Panc1 (cell line): ENCODE measurements at regions not wholly inside any gene's neighbourhood (a gene's known extent, or its start where the extent isn't known, plus 50 kb on each side); places are given as distances from the start of the nearest gene placed in this dataset.

Experiments
- ATAC-seq: fragments of 200-7000 bp; cut with Tn5 transposase; 2 replicates; pipeline ENCODE4 v1.9.1; 2020; ENCODE audit warnings: mild to moderate bottlenecking, moderate library complexity
- BruUV-seq: library from RNA; stranded (reverse); fragments of 400-500 nt; replicated peaks from 2 replicates; lab custom pipeline; 2021; lab: Mats Ljungman, UMichigan
- CTCF ChIA-PET: fragments of 300-600 bp; sonication (Branson Sonifier 250); formaldehyde crosslinking; loops from one replicate; lab custom pipeline; 2022; ENCODE audit warnings: antibody characterized with exemption; lab: Charles Lee
- POLR2A ChIA-PET: fragments of 300-600 bp; sonication (Branson Sonifier 250); formaldehyde crosslinking; loops from one replicate; lab custom pipeline; 2022; ENCODE audit warnings: antibody characterized with exemption; lab: Charles Lee
- DNase-seq: peaks from one replicate; pipeline ENCODE4 v3.0.0-alpha.2; 2010; ENCODE audit warnings: low read depth, low spot score
- H3K27ac ChIP-seq: 2 replicates; pipeline ENCODE4 v1.5.1; 2011; ENCODE audit warnings: mild to moderate bottlenecking, low read length, inconsistent platforms
- H3K27me3 ChIP-seq: fragments of 200-500 bp; sonication (Bioruptor generic); 2 replicates; pipeline ENCODE4 v1.6.0; 2014; ENCODE audit warnings: low read length, inconsistent platforms; ENCODE audit not compliant: control insufficient read depth, insufficient read depth
- H3K36me3 ChIP-seq: fragments of 200-500 bp; sonication (Bioruptor generic); 2 replicates; pipeline ENCODE4 v1.5.1; 2014; ENCODE audit warnings: inconsistent platforms, mild to moderate bottlenecking, low read length, moderate library complexity; ENCODE audit not compliant: control insufficient read depth, insufficient read depth
- H3K4me1 ChIP-seq: 2 replicates; pipeline ENCODE4 v1.5.1; 2011; ENCODE audit warnings: inconsistent platforms, mild to moderate bottlenecking, low read length, moderate library complexity; ENCODE audit not compliant: control insufficient read depth, insufficient read depth
- H3K4me3 ChIP-seq, 2 experiments: 2 replicates each; pipeline ENCODE4 v1.5.1; 2011 to 2012; ENCODE audit warnings: low read depth in 2 of 2, low read length in 2 of 2, mild to moderate bottlenecking in 2 of 2, inconsistent platforms in 1 of 2, moderate library complexity in 1 of 2
- H3K9me3 ChIP-seq: fragments of 200-500 bp; sonication (Bioruptor generic); 2 replicates; pipeline ENCODE4 v1.5.1; 2014; ENCODE audit warnings: low read depth, mild to moderate bottlenecking, inconsistent platforms, low read length, moderate library complexity; ENCODE audit not compliant: control insufficient read depth, insufficient read depth
- POLR2AphosphoS5 ChIP-seq: IDR thresholded peaks from 2 replicates; pipeline ENCODE4 v1.6.1; 2012; ENCODE audit warnings: mild to moderate bottlenecking, low read depth, low read length, moderate library complexity
- SIN3A ChIP-seq: IDR thresholded peaks from 2 replicates; pipeline ENCODE4 v1.6.1; 2012; ENCODE audit warnings: low read depth, mild to moderate bottlenecking, low read length, moderate library complexity, borderline replicate concordance; ENCODE audit not compliant: insufficient read depth
- TCF7L2 ChIP-seq: IDR thresholded peaks from 2 replicates; pipeline ENCODE4 v1.6.1; 2011; ENCODE audit warnings: mild to moderate bottlenecking, low read depth, low read length, inconsistent platforms
- in situ Hi-C: cut with HindIII; loops from 2 replicates; pipeline ENCODE4 v1.10.0; 2016; ENCODE audit warnings: low sequenced_read_pairs, low pct_unique_long_range_greater_than_20kb
- intact Hi-C: fragments of 100-400 bp; cut with micrococcal nuclease; formaldehyde crosslinking; loops from one replicate; pipeline ENCODE4 v1.10.0; 2022; ENCODE audit not compliant: unreplicated experiment
- TF ChIP-seq, protein P1 (sequence below), 2 experiments: IDR thresholded peaks; 2 replicates each; pipeline ENCODE4 v1.6.1; 2011 to 2012; ENCODE audit warnings: low read depth in 2 of 2, control low read depth in 1 of 2, low read length in 1 of 2, mild to moderate bottlenecking in 1 of 2, moderate library complexity in 1 of 2; ENCODE audit not compliant: insufficient read depth in 1 of 2
- TF ChIP-seq, protein P2 (sequence below): fragments of 450-650 bp; IDR thresholded peaks from 2 replicates; pipeline ENCODE4 v1.5.1; 2017; ENCODE audit warnings: mild to moderate bottlenecking

DNA sequence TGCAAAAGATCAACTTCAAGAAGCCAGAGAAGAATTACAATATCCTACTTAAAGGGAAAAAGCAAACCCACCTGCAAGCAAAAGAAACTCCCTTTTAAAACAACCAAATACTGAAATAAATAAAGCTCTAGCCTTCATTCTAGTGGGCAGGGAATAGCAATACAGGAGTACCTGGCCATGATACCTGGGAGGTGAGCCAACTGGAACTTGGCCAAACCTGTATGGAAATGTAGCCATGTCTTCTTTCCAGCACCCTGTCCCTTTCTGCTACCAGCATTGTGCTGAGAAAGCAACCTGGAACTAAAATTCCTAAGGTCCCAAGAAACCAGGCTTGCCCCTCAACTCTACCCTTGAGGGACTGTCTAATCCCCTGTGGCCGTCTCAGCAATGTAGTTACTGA lies 530.0 kb downstream of the EPHB1 start:
- CTCF ChIA-PET = no interaction called here
- no peaks in the 10 kb centered on the region for H3K9me3 ChIP-seq
- POLR2A ChIA-PET = no interaction called here
- intact Hi-C loops = no loop called here
- DNase-seq (no peak), ATAC-seq (no peak)
- in situ Hi-C loops = no loop called here
- TF ChIP-seq POLR2AphosphoS5 (no peak), SIN3A (no peak), TCF7L2 (no peak)
- TF ChIP-seq, protein P1, sequence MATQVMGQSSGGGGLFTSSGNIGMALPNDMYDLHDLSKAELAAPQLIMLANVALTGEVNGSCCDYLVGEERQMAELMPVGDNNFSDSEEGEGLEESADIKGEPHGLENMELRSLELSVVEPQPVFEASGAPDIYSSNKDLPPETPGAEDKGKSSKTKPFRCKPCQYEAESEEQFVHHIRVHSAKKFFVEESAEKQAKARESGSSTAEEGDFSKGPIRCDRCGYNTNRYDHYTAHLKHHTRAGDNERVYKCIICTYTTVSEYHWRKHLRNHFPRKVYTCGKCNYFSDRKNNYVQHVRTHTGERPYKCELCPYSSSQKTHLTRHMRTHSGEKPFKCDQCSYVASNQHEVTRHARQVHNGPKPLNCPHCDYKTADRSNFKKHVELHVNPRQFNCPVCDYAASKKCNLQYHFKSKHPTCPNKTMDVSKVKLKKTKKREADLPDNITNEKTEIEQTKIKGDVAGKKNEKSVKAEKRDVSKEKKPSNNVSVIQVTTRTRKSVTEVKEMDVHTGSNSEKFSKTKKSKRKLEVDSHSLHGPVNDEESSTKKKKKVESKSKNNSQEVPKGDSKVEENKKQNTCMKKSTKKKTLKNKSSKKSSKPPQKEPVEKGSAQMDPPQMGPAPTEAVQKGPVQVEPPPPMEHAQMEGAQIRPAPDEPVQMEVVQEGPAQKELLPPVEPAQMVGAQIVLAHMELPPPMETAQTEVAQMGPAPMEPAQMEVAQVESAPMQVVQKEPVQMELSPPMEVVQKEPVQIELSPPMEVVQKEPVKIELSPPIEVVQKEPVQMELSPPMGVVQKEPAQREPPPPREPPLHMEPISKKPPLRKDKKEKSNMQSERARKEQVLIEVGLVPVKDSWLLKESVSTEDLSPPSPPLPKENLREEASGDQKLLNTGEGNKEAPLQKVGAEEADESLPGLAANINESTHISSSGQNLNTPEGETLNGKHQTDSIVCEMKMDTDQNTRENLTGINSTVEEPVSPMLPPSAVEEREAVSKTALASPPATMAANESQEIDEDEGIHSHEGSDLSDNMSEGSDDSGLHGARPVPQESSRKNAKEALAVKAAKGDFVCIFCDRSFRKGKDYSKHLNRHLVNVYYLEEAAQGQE (IDR thresholded peaks at IDR 0.05; ENCODE audit: insufficient read depth in 1 of 2, low read depth in 2 of 2, low read length in 1 of 2) = no peak
- TF ChIP-seq, protein P2, sequence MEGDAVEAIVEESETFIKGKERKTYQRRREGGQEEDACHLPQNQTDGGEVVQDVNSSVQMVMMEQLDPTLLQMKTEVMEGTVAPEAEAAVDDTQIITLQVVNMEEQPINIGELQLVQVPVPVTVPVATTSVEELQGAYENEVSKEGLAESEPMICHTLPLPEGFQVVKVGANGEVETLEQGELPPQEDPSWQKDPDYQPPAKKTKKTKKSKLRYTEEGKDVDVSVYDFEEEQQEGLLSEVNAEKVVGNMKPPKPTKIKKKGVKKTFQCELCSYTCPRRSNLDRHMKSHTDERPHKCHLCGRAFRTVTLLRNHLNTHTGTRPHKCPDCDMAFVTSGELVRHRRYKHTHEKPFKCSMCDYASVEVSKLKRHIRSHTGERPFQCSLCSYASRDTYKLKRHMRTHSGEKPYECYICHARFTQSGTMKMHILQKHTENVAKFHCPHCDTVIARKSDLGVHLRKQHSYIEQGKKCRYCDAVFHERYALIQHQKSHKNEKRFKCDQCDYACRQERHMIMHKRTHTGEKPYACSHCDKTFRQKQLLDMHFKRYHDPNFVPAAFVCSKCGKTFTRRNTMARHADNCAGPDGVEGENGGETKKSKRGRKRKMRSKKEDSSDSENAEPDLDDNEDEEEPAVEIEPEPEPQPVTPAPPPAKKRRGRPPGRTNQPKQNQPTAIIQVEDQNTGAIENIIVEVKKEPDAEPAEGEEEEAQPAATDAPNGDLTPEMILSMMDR = no peak
- H3K4me1 ChIP-seq = no peaks in the 10 kb centered on the region
- no peak overlapping the region for H3K4me3 ChIP-seq
- no peak overlapping the region for H3K27ac ChIP-seq
- H3K36me3 ChIP-seq = no peaks in the 10 kb centered on the region
- peaks cover 12% of the 10 kb centered on the region for H3K27me3 ChIP-seq
- BruUV-seq = no TSS peak

GRCh38 chr3:135325726-135326235 lies 530.7 kb downstream of the EPHB1 start:
- intact Hi-C loops (no loop called here), in situ Hi-C loops (no loop called here)
- ChIA-PET POLR2A (no interaction called here), CTCF (no interaction called here)
- Histone ChIP-seq H3K9me3 (no peaks in the 10 kb centered on the region), H3K4me3 (no peak overlapping the region), H3K27ac (no peak overlapping the region), H3K4me1 (no peaks in the 10 kb centered on the region), H3K27me3 (peaks cover 12% of the 10 kb centered on the region), H3K36me3 (no peaks in the 10 kb centered on the region)
- no TSS peak for BruUV-seq
- ATAC-seq (no peak), DNase-seq (no peak)
- TF ChIP-seq, protein P1 (IDR thresholded peaks at IDR 0.05; ENCODE audit: insufficient read depth in 1 of 2, low read depth in 2 of 2, low read length in 1 of 2) = no peak
- TF ChIP-seq POLR2AphosphoS5 = no peak
- TF ChIP-seq SIN3A = no peak
- TF ChIP-seq, protein P2 = no peak
- no peak for TF ChIP-seq TCF7L2
